KOPT-K1 (cell line): ENCODE measurements at regions not wholly inside any gene's neighbourhood (a gene's known extent, or its start where the extent isn't known, plus 50 kb on each side); places are given as distances from the start of the nearest gene placed in this dataset.

ENCODE experiments used
- H3K27ac ChIP-seq: fragments of 200-600 bp; sonication (generic); 2 replicates; pipeline ENCODE4 v1.5.1; 2016; ENCODE audit warnings: antibody characterized with exemption, mild to moderate bottlenecking, low read depth, low read length; ENCODE audit not compliant: poor library complexity, severe bottlenecking
- H3K36me3 ChIP-seq: fragments of 200-600 bp; sonication (generic); 2 replicates; pipeline ENCODE4 v1.5.1; 2017; ENCODE audit warnings: antibody characterized with exemption, mild to moderate bottlenecking, low read length, moderate library complexity; ENCODE audit not compliant: insufficient read depth
- H3K9me3 ChIP-seq: fragments of 200-600 bp; sonication (generic); 2 replicates; pipeline ENCODE4 v1.5.1; 2017; ENCODE audit warnings: antibody characterized with exemption, low read length, mild to moderate bottlenecking; ENCODE audit not compliant: insufficient read depth, poor library complexity, severe bottlenecking

- no peaks in the 10 kb centered on the region for H3K36me3 ChIP-seq
- H3K27ac ChIP-seq = no peak overlapping the region
- no peaks in the 10 kb centered on the region for H3K9me3 ChIP-seq
Observed at GRCh38 chr10:128375171-128375570, 248.9 kb upstream of the MKI67 start.

- Histone ChIP-seq H3K27ac (no peak overlapping the region), H3K9me3 (no peaks in the 10 kb centered on the region)
Observed at GRCh38 chr10:128377364-128377987, 251.3 kb upstream of the MKI67 start.

GRCh38 chr10:128377988-128378387, 251.8 kb upstream of the MKI67 start:
- no peaks in the 10 kb centered on the region for H3K36me3 ChIP-seq
- no peak overlapping the region for H3K27ac ChIP-seq
- no peaks in the 10 kb centered on the region for H3K9me3 ChIP-seq

More at GRCh38 chr10:128377364-128377987, 251.3 kb upstream of the MKI67 start:
- no peaks in the 10 kb centered on the region for H3K36me3 ChIP-seq

GRCh38 chr10:128380946-128381345, 254.7 kb upstream of the MKI67 start:
- Histone ChIP-seq H3K27ac (no peak overlapping the region), H3K36me3 (no peaks in the 10 kb centered on the region), H3K9me3 (no peaks in the 10 kb centered on the region)

- no peaks in the 10 kb centered on the region for H3K9me3 ChIP-seq
- H3K27ac ChIP-seq = no peak overlapping the region
- no peaks in the 10 kb centered on the region for H3K36me3 ChIP-seq
Observed at GRCh38 chr10:128382225-128382624, 256.0 kb upstream of the MKI67 start.

GRCh38 chr10:128384831-128385230, 258.6 kb upstream of the MKI67 start:
- no peaks in the 10 kb centered on the region for H3K36me3 ChIP-seq
- H3K27ac ChIP-seq = no peak overlapping the region
- no peaks in the 10 kb centered on the region for H3K9me3 ChIP-seq

- no peak overlapping the region for H3K27ac ChIP-seq
- no peaks in the 10 kb centered on the region for H3K9me3 ChIP-seq
- H3K36me3 ChIP-seq = no peaks in the 10 kb centered on the region
Observed at GRCh38 chr10:128386231-128386630, 260.0 kb upstream of the MKI67 start.

GRCh38 chr10:128386816-128387604, 260.8 kb upstream of the MKI67 start:
- H3K27ac ChIP-seq = no peak overlapping the region
- no peaks in the 10 kb centered on the region for H3K36me3 ChIP-seq
- no peaks in the 10 kb centered on the region for H3K9me3 ChIP-seq

GRCh38 chr10:128390596-128390995, 264.4 kb upstream of the MKI67 start:
- Histone ChIP-seq H3K27ac (no peak overlapping the region), H3K9me3 (no peaks in the 10 kb centered on the region), H3K36me3 (no peaks in the 10 kb centered on the region)

- no peak overlapping the region for H3K27ac ChIP-seq
- no peaks in the 10 kb centered on the region for H3K9me3 ChIP-seq
- no peaks in the 10 kb centered on the region for H3K36me3 ChIP-seq
Observed at GRCh38 chr10:128393546-128393945, 267.3 kb upstream of the MKI67 start.

- Histone ChIP-seq H3K36me3 (no peaks in the 10 kb centered on the region), H3K9me3 (peaks cover 12% of the 10 kb centered on the region), H3K27ac (no peak overlapping the region)
Observed at GRCh38 chr10:128398118-128398517, 271.9 kb upstream of the MKI67 start.

GRCh38 chr10:128398999-128399398, 272.8 kb upstream of the MKI67 start:
- no peak overlapping the region for H3K27ac ChIP-seq
- no peaks in the 10 kb centered on the region for H3K36me3 ChIP-seq
- peaks cover 12% of the 10 kb centered on the region for H3K9me3 ChIP-seq

GRCh38 chr10:128400564-128400963, 274.3 kb upstream of the MKI67 start:
- H3K36me3 ChIP-seq = no peaks in the 10 kb centered on the region
- H3K9me3 ChIP-seq = peaks cover 12% of the 10 kb centered on the region
- H3K27ac ChIP-seq = no peak overlapping the region

- no peak overlapping the region for H3K27ac ChIP-seq
- no peaks in the 10 kb centered on the region for H3K36me3 ChIP-seq
- H3K9me3 ChIP-seq = peaks cover 12% of the 10 kb centered on the region
Observed at GRCh38 chr10:128405450-128405849, 279.2 kb upstream of the MKI67 start.

- Histone ChIP-seq H3K36me3 (no peaks in the 10 kb centered on the region), H3K9me3 (no peaks in the 10 kb centered on the region), H3K27ac (no peak overlapping the region)
Observed at GRCh38 chr10:128411643-128412042, 285.4 kb upstream of the MKI67 start.

- no peaks in the 10 kb centered on the region for H3K36me3 ChIP-seq
- no peaks in the 10 kb centered on the region for H3K9me3 ChIP-seq
- no peak overlapping the region for H3K27ac ChIP-seq
Observed at GRCh38 chr10:128414568-128414967, 288.3 kb upstream of the MKI67 start.
